ENCODE measurements at regions not wholly inside any gene's neighbourhood (a gene's known extent, or its start where the extent isn't known, plus 50 kb on each side); places are given as distances from the start of the nearest gene placed in this dataset.

DNA sequence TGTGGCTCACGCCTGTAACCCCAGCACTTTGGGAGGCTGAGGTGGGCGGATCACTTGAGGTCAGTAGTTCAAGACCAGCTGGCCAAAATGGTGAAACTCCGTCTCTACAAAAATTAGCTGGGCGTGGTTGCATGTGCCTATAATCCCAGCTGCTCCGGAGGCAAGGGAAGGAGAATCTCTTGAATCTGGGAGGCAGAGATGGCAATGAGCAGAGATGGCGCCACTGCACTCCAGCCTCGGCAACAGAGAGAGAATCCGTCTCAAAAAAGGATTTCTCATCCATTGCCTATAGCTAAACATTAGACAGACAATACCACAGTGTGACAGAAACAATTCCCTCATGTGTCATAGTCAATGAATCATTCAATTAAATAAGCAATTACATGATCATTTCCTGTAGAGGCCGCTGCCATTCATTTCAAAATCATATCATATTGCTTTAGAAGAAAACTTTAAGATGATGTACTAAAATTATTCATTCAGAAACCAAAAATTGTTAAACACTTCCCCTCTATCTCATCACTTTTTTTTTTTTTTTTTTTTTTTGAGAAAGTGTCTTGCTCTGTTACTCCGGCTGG, 69.5 kb upstream of the TGIF1 start:
- no peaks in the 10 kb centered on the region for H3K36me3 ChIP-seq (ENCODE audit: insufficient read depth, low read length)
- no peaks in the 10 kb centered on the region for H3K9me3 ChIP-seq (ENCODE audit: low read length)
- no peaks in the 10 kb centered on the region for H3K4me1 ChIP-seq (ENCODE audit: insufficient read depth, low read length)
- H3K4me3 ChIP-seq (ENCODE audit: low read length), result no peak overlapping the region
- no peaks in the 10 kb centered on the region for H3K27me3 ChIP-seq (ENCODE audit: insufficient read depth, low read length)
- H2AFZ ChIP-seq (ENCODE audit: low read depth, low read length), result no peak overlapping the region

DNA sequence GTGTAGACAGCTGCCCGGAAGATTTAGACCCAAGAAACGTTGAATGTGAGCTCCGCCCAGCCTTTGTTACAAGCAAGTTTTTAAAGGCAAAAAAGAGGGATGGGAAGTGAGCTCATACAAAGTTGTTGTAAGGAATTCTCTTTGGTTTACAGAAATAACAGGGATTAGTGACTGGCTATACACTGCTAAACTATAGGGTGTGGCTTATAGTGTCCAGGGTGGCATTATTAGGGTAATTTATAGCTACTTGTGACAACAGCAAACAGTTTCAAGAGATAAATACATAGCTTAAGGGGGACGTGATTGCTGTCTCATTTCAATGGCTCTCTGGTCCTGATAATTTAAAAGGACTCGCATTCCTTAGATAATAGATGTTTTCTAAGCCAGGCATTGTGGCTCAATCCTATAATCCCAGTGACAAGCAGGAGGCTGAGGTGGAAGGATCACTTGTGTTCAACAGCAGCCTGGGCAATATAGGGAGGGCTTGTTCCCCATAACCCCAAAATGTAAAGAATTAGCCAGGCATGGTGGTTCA, 66.5 kb upstream of the TGIF1 start:
- Histone ChIP-seq H3K9me3 (ENCODE audit: low read length) (no peaks in the 10 kb centered on the region), H3K36me3 (ENCODE audit: insufficient read depth, low read length) (no peaks in the 10 kb centered on the region), H3K27me3 (ENCODE audit: insufficient read depth, low read length) (no peaks in the 10 kb centered on the region), H3K4me1 (ENCODE audit: insufficient read depth, low read length) (no peaks in the 10 kb centered on the region), H3K4me3 (ENCODE audit: low read length) (no peak overlapping the region), H2AFZ (ENCODE audit: low read depth, low read length) (no peak overlapping the region)

DNA sequence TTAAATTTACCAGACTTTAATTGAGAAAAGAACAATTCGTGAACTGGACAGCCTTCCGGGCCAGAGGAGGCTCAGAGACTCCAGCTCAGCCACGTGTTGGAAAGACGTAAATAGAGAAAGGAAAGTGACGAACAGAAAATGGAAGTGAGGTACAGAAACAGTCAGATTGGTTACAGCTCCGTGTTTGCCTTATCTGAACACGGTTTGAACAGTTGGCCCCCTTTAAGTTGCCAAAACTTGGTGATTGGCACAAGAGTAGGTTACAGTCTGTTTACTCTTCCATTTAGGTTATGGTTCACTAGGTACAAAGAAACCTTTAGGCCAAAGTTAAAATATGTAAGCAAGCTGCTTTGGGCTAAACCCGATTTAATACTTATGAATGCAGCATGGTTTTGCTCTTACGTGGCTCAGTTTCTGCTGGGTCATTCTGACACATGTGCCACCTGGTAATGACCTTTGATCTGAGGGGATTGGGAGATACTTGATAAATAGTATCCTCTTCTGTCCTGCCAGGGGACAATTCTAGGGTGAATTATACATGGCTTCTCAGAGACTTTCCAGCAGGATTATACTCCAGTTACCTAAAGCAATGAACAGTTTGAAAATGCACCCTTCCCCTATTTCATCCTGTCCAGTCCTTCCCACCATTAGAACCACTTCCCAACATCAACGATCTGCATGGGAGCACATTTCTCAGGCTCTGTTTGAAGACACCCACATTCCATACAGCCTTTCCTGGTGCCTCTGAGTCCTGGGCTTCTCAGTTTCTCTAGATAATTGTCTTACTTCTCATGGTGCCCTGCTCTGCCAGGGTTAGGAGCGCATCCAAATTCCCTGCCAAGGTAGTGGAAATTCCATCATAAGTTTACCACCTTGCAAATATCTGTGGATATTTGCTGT, 65.1 kb upstream of the TGIF1 start:
- no peaks in the 10 kb centered on the region for H3K27me3 ChIP-seq (ENCODE audit: insufficient read depth, low read length)
- H3K36me3 ChIP-seq (ENCODE audit: insufficient read depth, low read length), result no peaks in the 10 kb centered on the region
- H3K4me3 ChIP-seq (ENCODE audit: low read length), result no peak overlapping the region
- H3K4me1 ChIP-seq (ENCODE audit: insufficient read depth, low read length), result no peaks in the 10 kb centered on the region
- H2AFZ ChIP-seq (ENCODE audit: low read depth, low read length), result no peak overlapping the region
- H3K9me3 ChIP-seq (ENCODE audit: low read length), result no peaks in the 10 kb centered on the region

GRCh38 chr18:3388323-3388722, 61.6 kb upstream of the TGIF1 start:
- H3K27me3 ChIP-seq (ENCODE audit: insufficient read depth, low read length), result no peaks in the 10 kb centered on the region

GRCh38 chr18:3388980-3389379, 61.0 kb upstream of the TGIF1 start:
- Histone ChIP-seq H3K9me3 (ENCODE audit: low read length) (no peaks in the 10 kb centered on the region), H3K27me3 (ENCODE audit: insufficient read depth, low read length) (no peaks in the 10 kb centered on the region), H3K4me1 (ENCODE audit: insufficient read depth, low read length) (no peaks in the 10 kb centered on the region), H3K36me3 (ENCODE audit: insufficient read depth, low read length) (no peaks in the 10 kb centered on the region), H2AFZ (ENCODE audit: low read depth, low read length) (no peak overlapping the region), H3K4me3 (ENCODE audit: low read length) (no peak overlapping the region)

More at GRCh38 chr18:3388323-3388722, 61.6 kb upstream of the TGIF1 start:
- Histone ChIP-seq H3K4me3 (ENCODE audit: low read length) (no peak overlapping the region), H3K36me3 (ENCODE audit: insufficient read depth, low read length) (no peaks in the 10 kb centered on the region), H3K4me1 (ENCODE audit: insufficient read depth, low read length) (no peaks in the 10 kb centered on the region), H3K9me3 (ENCODE audit: low read length) (no peaks in the 10 kb centered on the region), H2AFZ (ENCODE audit: low read depth, low read length) (no peak overlapping the region)

DNA sequence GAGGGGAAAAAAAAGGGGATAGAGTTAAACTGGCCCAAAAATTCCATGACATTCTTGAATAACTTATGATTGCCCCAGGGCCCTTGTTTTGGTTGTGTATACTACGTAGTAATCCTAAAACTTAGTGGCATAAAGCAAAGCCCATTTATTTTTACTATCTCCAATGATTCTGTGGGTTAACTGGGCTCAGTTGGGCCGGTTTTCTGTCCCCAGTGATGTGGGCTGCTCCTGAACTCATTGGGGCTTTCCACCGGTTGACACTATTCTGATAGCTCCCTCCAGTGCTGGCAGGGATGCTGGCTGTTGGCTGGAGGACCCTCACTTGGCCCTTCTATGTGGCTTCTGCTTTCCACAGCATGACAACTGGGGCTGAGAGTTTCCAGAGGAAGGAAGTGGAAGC, 60.0 kb upstream of the TGIF1 start:
- Histone ChIP-seq H3K4me3 (ENCODE audit: low read length) (no peak overlapping the region), H3K27me3 (ENCODE audit: insufficient read depth, low read length) (no peaks in the 10 kb centered on the region), H3K36me3 (ENCODE audit: insufficient read depth, low read length) (no peaks in the 10 kb centered on the region), H3K9me3 (ENCODE audit: low read length) (no peaks in the 10 kb centered on the region), H3K4me1 (ENCODE audit: insufficient read depth, low read length) (no peaks in the 10 kb centered on the region), H2AFZ (ENCODE audit: low read depth, low read length) (no peak overlapping the region)

GRCh38 chr18:3391704-3392466, 58.1 kb upstream of the TGIF1 start:
- Histone ChIP-seq H3K36me3 (ENCODE audit: insufficient read depth, low read length) (no peaks in the 10 kb centered on the region), H3K4me3 (ENCODE audit: low read length) (no peak overlapping the region), H3K27me3 (ENCODE audit: insufficient read depth, low read length) (no peaks in the 10 kb centered on the region), H3K4me1 (ENCODE audit: insufficient read depth, low read length) (no peaks in the 10 kb centered on the region), H3K9me3 (ENCODE audit: low read length) (no peaks in the 10 kb centered on the region), H2AFZ (ENCODE audit: low read depth, low read length) (no peak overlapping the region)

DNA sequence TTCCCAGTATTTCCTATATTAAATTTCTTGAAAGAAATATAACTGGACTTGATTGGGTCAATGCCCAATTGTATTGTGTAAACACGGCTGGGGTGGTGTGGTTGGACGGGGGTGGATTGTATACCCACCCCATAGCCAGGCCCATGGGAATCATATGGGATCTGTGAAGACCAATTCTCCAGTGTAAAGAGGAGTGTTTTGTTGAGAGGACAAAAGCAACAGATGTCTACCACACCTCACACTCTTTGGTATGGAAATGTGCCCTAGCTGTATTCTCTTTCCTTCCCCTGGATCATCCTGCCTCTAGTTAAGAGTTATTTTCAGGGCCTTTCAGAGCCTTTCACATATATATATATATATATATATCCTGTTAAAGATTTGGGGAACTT, 57.5 kb upstream of the TGIF1 start:
- no peak overlapping the region for H3K4me3 ChIP-seq (ENCODE audit: low read length)
- H3K27me3 ChIP-seq (ENCODE audit: insufficient read depth, low read length), result no peaks in the 10 kb centered on the region
- no peaks in the 10 kb centered on the region for H3K4me1 ChIP-seq (ENCODE audit: insufficient read depth, low read length)
- no peak overlapping the region for H2AFZ ChIP-seq (ENCODE audit: low read depth, low read length)
- H3K36me3 ChIP-seq (ENCODE audit: insufficient read depth, low read length), result no peaks in the 10 kb centered on the region
- H3K9me3 ChIP-seq (ENCODE audit: low read length), result no peaks in the 10 kb centered on the region

- H3K36me3 ChIP-seq (ENCODE audit: insufficient read depth, low read length), result no peaks in the 10 kb centered on the region
- H3K27me3 ChIP-seq (ENCODE audit: insufficient read depth, low read length), result no peaks in the 10 kb centered on the region
- no peak overlapping the region for H3K4me3 ChIP-seq (ENCODE audit: low read length)
- no peaks in the 10 kb centered on the region for H3K9me3 ChIP-seq (ENCODE audit: low read length)
- no peaks in the 10 kb centered on the region for H3K4me1 ChIP-seq (ENCODE audit: insufficient read depth, low read length)
- no peak overlapping the region for H2AFZ ChIP-seq (ENCODE audit: low read depth, low read length)
These were observed 55.3 kb upstream of the TGIF1 start for GRCh38 chr18:3394648-3395047.

DNA sequence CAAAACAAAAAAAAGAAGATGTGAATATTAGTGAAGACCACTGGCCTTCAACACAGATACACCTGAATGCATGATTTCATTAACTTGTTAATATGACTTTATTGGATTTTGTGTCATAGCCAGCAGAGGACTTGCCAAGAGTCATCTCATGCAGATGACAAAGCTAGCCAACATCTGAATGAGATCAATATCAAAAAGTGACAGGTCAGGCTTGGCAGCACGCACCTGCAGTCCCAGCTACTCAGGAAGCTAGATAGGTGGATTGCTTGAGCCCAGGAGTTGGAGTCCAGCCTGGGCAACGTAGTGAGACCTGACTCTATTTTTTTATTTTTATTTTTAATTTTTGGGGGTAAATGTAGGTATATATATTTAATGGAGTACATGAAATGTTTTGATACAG, 54.5 kb upstream of the TGIF1 start:
- Histone ChIP-seq H3K9me3 (ENCODE audit: low read length) (no peaks in the 10 kb centered on the region), H2AFZ (ENCODE audit: low read depth, low read length) (no peak overlapping the region), H3K4me1 (ENCODE audit: insufficient read depth, low read length) (no peaks in the 10 kb centered on the region), H3K36me3 (ENCODE audit: insufficient read depth, low read length) (no peaks in the 10 kb centered on the region), H3K27me3 (ENCODE audit: insufficient read depth, low read length) (no peaks in the 10 kb centered on the region), H3K4me3 (ENCODE audit: low read length) (no peak overlapping the region)

DNA sequence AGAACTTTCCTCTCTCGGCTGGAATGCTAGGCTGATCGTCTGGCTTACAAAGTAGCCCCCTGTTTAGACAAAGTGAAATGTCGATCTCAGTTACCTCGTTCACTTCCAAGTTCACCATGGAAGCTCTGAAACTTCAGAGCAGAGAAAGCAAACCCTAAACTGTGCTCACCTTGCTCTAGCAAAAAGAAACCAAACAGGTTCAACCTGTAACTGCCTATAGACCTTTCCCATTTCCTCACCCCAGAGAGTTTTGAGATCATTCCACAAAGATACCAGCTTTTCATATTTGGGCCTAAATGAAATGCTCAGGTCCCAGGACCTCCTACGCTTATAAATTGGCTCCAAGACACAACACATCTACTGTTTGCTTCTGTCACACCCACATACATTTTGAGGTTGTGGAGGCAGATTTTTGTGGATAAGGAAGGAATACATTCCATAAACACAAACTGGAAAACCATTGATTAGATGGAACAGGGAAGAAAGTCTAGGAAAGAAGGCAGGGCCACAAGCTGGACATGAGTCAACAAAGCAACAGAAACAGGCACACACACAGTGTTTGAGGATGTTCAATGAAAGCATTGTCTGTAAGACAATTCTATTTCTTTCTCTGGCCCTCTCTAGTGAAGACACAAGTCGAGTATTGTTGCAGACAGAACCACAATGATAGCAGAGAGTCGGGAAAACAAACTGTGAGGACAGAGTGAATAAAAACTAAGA, 52.8 kb upstream of the TGIF1 start:
- H3K9me3 ChIP-seq (ENCODE audit: low read length), result no peaks in the 10 kb centered on the region
- no peak overlapping the region for H3K4me3 ChIP-seq (ENCODE audit: low read length)
- H3K27me3 ChIP-seq (ENCODE audit: insufficient read depth, low read length), result no peaks in the 10 kb centered on the region
- no peaks in the 10 kb centered on the region for H3K4me1 ChIP-seq (ENCODE audit: insufficient read depth, low read length)
- H2AFZ ChIP-seq (ENCODE audit: low read depth, low read length), result no peak overlapping the region
- no peaks in the 10 kb centered on the region for H3K36me3 ChIP-seq (ENCODE audit: insufficient read depth, low read length)

DNA sequence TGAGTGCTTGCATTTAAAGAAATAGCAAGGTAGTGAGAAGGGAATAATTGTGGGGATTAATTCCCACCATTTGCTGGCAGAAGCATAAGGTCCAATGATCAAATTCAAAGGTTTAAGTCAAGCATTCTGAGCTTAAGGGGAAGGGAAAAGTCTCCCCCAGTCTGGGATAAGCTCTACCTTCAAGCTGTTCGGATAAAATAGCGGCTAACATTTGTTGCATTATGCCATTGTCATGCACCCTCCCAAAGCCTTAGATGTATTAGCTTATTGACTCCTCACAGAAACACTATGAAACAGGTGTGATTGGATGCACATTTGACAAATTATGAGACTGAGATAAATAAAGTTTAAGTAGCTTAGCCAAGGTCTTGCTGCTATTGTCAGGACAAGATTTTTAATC, 52.2 kb upstream of the TGIF1 start:
- Histone ChIP-seq H3K4me1 (ENCODE audit: insufficient read depth, low read length) (no peaks in the 10 kb centered on the region), H3K9me3 (ENCODE audit: low read length) (no peaks in the 10 kb centered on the region), H3K36me3 (ENCODE audit: insufficient read depth, low read length) (no peaks in the 10 kb centered on the region), H3K4me3 (ENCODE audit: low read length) (no peak overlapping the region), H2AFZ (ENCODE audit: low read depth, low read length) (no peak overlapping the region), H3K27me3 (ENCODE audit: insufficient read depth, low read length) (no peaks in the 10 kb centered on the region)
